ENCODE measurements at regions not wholly inside any gene's neighbourhood (a gene's known extent, or its start where the extent isn't known, plus 50 kb on each side); places are given as distances from the start of the nearest gene placed in this dataset.
A peak's percentile ranks its signal among the peaks of the same experiment; 100 is the strongest.

GRCh38 chr13:82740442-82740841, 1141.8 kb downstream of the SLITRK1 start:
- Histone ChIP-seq H3K9me3 (ENCODE audit: control insufficient read depth, low read length) (peaks cover 18% of the 10 kb centered on the region), H3K36me3 (ENCODE audit: control insufficient read depth, insufficient read depth, low read length, severe bottlenecking) (no peaks in the 10 kb centered on the region), H3K4me3 (ENCODE audit: low read length) (peak overlapping the region; percentile 26), H3K4me1 (ENCODE audit: control insufficient read depth, insufficient read depth, low read length) (peaks cover 18% of the 10 kb centered on the region), H3K9ac (ENCODE audit: low read length) (peak overlapping the region; percentile 56), H3K27me3 (replicated peaks; ENCODE audit: control insufficient read depth, insufficient read depth, low read length) (no peaks in the 10 kb centered on the region)
- no peak for DNase-seq (ENCODE audit: low read depth)

GRCh38 chr13:82739881-82740280, 1142.4 kb downstream of the SLITRK1 start:
- peak overlapping the region; percentile 56 for H3K9ac ChIP-seq (ENCODE audit: low read length)
- DNase-seq (ENCODE audit: low read depth), result peak; percentile 33
- H3K36me3 ChIP-seq (ENCODE audit: control insufficient read depth, insufficient read depth, low read length, severe bottlenecking), result no peaks in the 10 kb centered on the region
- H3K4me3 ChIP-seq (ENCODE audit: low read length), result peak overlapping the region; percentile 26
- H3K4me1 ChIP-seq (ENCODE audit: control insufficient read depth, insufficient read depth, low read length), result peaks cover 18% of the 10 kb centered on the region
- no peaks in the 10 kb centered on the region for H3K27me3 ChIP-seq (replicated peaks; ENCODE audit: control insufficient read depth, insufficient read depth, low read length)
- peaks cover 18% of the 10 kb centered on the region for H3K9me3 ChIP-seq (ENCODE audit: control insufficient read depth, low read length)

- H3K9ac ChIP-seq (ENCODE audit: low read length), result no peak overlapping the region
- no peak overlapping the region for H3K4me3 ChIP-seq (ENCODE audit: low read length)
- no peaks in the 10 kb centered on the region for H3K27me3 ChIP-seq (replicated peaks; ENCODE audit: control insufficient read depth, insufficient read depth, low read length)
- no peaks in the 10 kb centered on the region for H3K9me3 ChIP-seq (ENCODE audit: control insufficient read depth, low read length)
- no peak for DNase-seq (ENCODE audit: low read depth)
- peaks cover 4% of the 10 kb centered on the region for H3K4me1 ChIP-seq (ENCODE audit: control insufficient read depth, insufficient read depth, low read length)
- no peaks in the 10 kb centered on the region for H3K36me3 ChIP-seq (ENCODE audit: control insufficient read depth, insufficient read depth, low read length, severe bottlenecking)
Measured at GRCh38 chr13:82729401-82729800, 1152.9 kb downstream of the SLITRK1 start.

DNA sequence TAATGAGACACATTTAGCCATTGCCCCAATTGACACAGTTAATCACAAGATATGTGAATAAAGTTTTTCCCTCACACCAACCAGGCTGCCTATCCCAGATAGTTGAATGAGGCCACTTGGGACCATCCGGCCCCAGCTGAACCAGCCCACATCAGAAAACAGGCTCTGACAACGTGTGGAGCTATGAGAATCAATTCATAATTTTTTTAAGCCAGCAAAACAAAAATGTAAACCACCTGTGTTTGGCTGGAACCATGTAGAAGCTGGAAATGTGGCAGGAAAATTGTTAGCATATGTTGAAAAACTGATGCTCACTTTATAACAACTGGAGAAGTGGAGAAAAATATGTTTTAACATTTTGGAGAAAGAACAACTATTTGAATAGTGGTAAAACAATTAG, 1161.3 kb downstream of the SLITRK1 start:
- Histone ChIP-seq H3K9ac (ENCODE audit: low read length) (no peak overlapping the region), H3K27me3 (replicated peaks; ENCODE audit: control insufficient read depth, insufficient read depth, low read length) (no peaks in the 10 kb centered on the region), H3K36me3 (ENCODE audit: control insufficient read depth, insufficient read depth, low read length, severe bottlenecking) (no peaks in the 10 kb centered on the region), H3K4me1 (ENCODE audit: control insufficient read depth, insufficient read depth, low read length) (no peaks in the 10 kb centered on the region), H3K4me3 (ENCODE audit: low read length) (no peak overlapping the region), H3K9me3 (ENCODE audit: control insufficient read depth, low read length) (no peaks in the 10 kb centered on the region)
- DNase-seq (ENCODE audit: low read depth), result no peak

GRCh38 chr13:82719987-82720386, 1162.3 kb downstream of the SLITRK1 start:
- H3K9me3 ChIP-seq (ENCODE audit: control insufficient read depth, low read length), result no peaks in the 10 kb centered on the region
- no peak overlapping the region for H3K9ac ChIP-seq (ENCODE audit: low read length)
- H3K4me1 ChIP-seq (ENCODE audit: control insufficient read depth, insufficient read depth, low read length), result no peaks in the 10 kb centered on the region
- H3K27me3 ChIP-seq (replicated peaks; ENCODE audit: control insufficient read depth, insufficient read depth, low read length), result no peaks in the 10 kb centered on the region
- H3K4me3 ChIP-seq (ENCODE audit: low read length), result no peak overlapping the region
- no peak for DNase-seq (ENCODE audit: low read depth)
- no peaks in the 10 kb centered on the region for H3K36me3 ChIP-seq (ENCODE audit: control insufficient read depth, insufficient read depth, low read length, severe bottlenecking)

GRCh38 chr13:82717249-82717648, 1165.0 kb downstream of the SLITRK1 start:
- Histone ChIP-seq H3K36me3 (ENCODE audit: control insufficient read depth, insufficient read depth, low read length, severe bottlenecking) (no peaks in the 10 kb centered on the region), H3K9me3 (ENCODE audit: control insufficient read depth, low read length) (no peaks in the 10 kb centered on the region), H3K9ac (ENCODE audit: low read length) (no peak overlapping the region), H3K4me1 (ENCODE audit: control insufficient read depth, insufficient read depth, low read length) (peaks cover 7% of the 10 kb centered on the region), H3K27me3 (replicated peaks; ENCODE audit: control insufficient read depth, insufficient read depth, low read length) (no peaks in the 10 kb centered on the region), H3K4me3 (ENCODE audit: low read length) (no peak overlapping the region)
- DNase-seq (ENCODE audit: low read depth), result peak; percentile 66

DNA sequence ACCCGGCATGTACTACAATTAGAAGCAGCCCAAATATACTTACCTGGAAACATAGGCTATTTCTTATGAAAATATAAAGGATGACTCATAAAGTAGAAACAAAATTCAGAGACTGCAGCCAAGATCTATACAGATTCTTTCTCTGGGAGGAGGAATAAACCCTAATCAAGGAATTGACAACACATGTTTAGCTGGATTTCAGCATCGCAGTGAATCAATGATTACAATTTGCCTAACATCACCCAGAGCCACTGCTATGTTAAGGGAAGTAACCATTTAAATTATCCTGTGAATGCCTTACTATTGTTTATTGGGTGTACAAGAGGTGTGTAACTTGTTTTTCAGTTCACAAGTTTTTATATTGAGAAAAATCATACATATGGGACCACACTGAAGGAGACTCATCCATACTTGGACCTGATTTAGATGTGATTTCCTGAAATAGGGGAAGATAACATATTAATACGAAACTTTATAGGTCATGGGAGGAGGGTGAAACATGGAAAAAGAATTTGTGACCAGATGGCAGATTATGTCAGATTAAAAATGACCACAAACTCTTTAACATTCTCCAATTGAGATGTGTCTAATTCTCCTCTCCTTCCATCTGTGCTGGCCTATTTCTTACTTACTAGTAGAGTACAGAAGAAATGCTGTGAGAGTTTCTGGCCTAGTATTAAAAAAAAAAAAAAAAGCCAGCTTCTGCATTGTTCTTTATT, 1168.4 kb downstream of the SLITRK1 start:
- peak; percentile 51 for DNase-seq (ENCODE audit: low read depth)
- Histone ChIP-seq H3K27me3 (replicated peaks; ENCODE audit: control insufficient read depth, insufficient read depth, low read length) (no peaks in the 10 kb centered on the region), H3K4me1 (ENCODE audit: control insufficient read depth, insufficient read depth, low read length) (peaks cover 7% of the 10 kb centered on the region), H3K4me3 (ENCODE audit: low read length) (no peak overlapping the region), H3K9me3 (ENCODE audit: control insufficient read depth, low read length) (no peaks in the 10 kb centered on the region), H3K36me3 (ENCODE audit: control insufficient read depth, insufficient read depth, low read length, severe bottlenecking) (no peaks in the 10 kb centered on the region), H3K9ac (ENCODE audit: low read length) (no peak overlapping the region)

DNA sequence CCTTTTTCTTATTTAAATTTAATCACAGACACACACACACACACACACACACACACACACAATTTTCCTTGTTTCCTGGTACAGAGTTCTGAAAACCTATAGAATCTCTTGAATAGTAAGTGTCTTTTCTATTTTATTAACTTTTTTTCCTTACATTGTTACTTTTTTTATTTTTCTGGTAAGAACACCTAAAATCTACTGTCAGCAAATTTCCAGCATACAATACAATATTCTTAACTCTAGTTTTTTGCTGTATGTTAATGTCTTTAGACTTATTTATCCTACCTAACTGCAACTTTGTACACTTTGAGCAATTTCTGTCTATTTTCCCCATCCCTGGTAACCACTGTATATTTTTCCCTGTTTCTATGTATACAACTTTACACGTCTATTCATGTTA, 1179.8 kb downstream of the SLITRK1 start:
- no peaks in the 10 kb centered on the region for H3K27me3 ChIP-seq (replicated peaks; ENCODE audit: control insufficient read depth, insufficient read depth, low read length)
- H3K9ac ChIP-seq (ENCODE audit: low read length), result no peak overlapping the region
- H3K4me3 ChIP-seq (ENCODE audit: low read length), result no peak overlapping the region
- no peaks in the 10 kb centered on the region for H3K36me3 ChIP-seq (ENCODE audit: control insufficient read depth, insufficient read depth, low read length, severe bottlenecking)
- no peaks in the 10 kb centered on the region for H3K4me1 ChIP-seq (ENCODE audit: control insufficient read depth, insufficient read depth, low read length)
- no peaks in the 10 kb centered on the region for H3K9me3 ChIP-seq (ENCODE audit: control insufficient read depth, low read length)
- DNase-seq (ENCODE audit: low read depth), result no peak

GRCh38 chr13:82701020-82701419, 1181.3 kb downstream of the SLITRK1 start:
- H3K4me1 ChIP-seq (ENCODE audit: control insufficient read depth, insufficient read depth, low read length), result no peaks in the 10 kb centered on the region
- H3K9ac ChIP-seq (ENCODE audit: low read length), result no peak overlapping the region
- no peak for DNase-seq (ENCODE audit: low read depth)
- no peak overlapping the region for H3K4me3 ChIP-seq (ENCODE audit: low read length)
- no peaks in the 10 kb centered on the region for H3K27me3 ChIP-seq (replicated peaks; ENCODE audit: control insufficient read depth, insufficient read depth, low read length)
- no peaks in the 10 kb centered on the region for H3K36me3 ChIP-seq (ENCODE audit: control insufficient read depth, insufficient read depth, low read length, severe bottlenecking)
- no peaks in the 10 kb centered on the region for H3K9me3 ChIP-seq (ENCODE audit: control insufficient read depth, low read length)

DNA sequence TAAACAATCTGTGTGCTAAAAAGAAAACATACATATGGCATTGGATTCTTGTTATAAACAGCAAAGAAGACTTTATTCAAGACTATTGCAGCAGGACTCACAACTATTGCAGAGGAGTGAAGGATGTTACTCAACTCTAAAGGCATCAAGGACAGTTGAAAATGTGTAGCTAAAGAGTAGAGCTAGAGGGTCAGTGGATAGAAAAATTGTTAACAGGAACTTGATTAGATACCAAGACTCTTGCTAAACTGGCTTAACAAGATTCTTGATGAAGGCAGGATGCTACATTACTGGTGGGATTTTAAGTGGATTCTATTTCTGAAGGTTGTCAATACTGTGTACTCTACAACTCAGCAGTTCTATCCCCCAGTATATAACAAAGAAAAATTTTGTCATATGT, 1183.3 kb downstream of the SLITRK1 start:
- Histone ChIP-seq H3K4me1 (ENCODE audit: control insufficient read depth, insufficient read depth, low read length) (no peaks in the 10 kb centered on the region), H3K9ac (ENCODE audit: low read length) (no peak overlapping the region), H3K27me3 (replicated peaks; ENCODE audit: control insufficient read depth, insufficient read depth, low read length) (no peaks in the 10 kb centered on the region), H3K4me3 (ENCODE audit: low read length) (no peak overlapping the region), H3K9me3 (ENCODE audit: control insufficient read depth, low read length) (no peaks in the 10 kb centered on the region), H3K36me3 (ENCODE audit: control insufficient read depth, insufficient read depth, low read length, severe bottlenecking) (no peaks in the 10 kb centered on the region)
- DNase-seq (ENCODE audit: low read depth), result no peak

- no peak for DNase-seq (ENCODE audit: low read depth)
- no peak overlapping the region for H3K9ac ChIP-seq (ENCODE audit: low read length)
- H3K27me3 ChIP-seq (replicated peaks; ENCODE audit: control insufficient read depth, insufficient read depth, low read length), result no peaks in the 10 kb centered on the region
- no peaks in the 10 kb centered on the region for H3K4me1 ChIP-seq (ENCODE audit: control insufficient read depth, insufficient read depth, low read length)
- H3K4me3 ChIP-seq (ENCODE audit: low read length), result no peak overlapping the region
- H3K9me3 ChIP-seq (ENCODE audit: control insufficient read depth, low read length), result no peaks in the 10 kb centered on the region
- no peaks in the 10 kb centered on the region for H3K36me3 ChIP-seq (ENCODE audit: control insufficient read depth, insufficient read depth, low read length, severe bottlenecking)
Measured at GRCh38 chr13:82698383-82698782, 1183.9 kb downstream of the SLITRK1 start.

DNA sequence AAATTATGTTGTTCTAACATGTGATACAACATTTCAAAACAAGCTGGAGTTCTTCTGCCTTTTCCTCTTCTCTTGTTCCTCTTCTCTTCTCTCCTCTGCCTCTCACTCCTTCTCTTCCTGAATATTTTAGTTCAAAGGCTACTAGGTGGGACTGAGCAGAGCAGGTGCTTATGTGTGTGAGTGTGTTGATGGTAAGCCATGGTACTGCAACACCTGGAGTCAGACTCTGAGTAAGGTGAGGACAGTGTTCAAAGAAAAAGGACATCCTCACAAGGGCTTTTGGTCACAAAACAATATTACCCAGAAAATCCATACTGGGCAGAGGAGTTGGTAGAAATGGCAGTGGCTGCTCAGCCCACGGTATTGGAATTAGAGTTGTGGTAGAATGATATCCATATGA, 1188.7 kb downstream of the SLITRK1 start:
- H3K9me3 ChIP-seq (ENCODE audit: control insufficient read depth, low read length), result no peaks in the 10 kb centered on the region
- no peak overlapping the region for H3K4me3 ChIP-seq (ENCODE audit: low read length)
- H3K4me1 ChIP-seq (ENCODE audit: control insufficient read depth, insufficient read depth, low read length), result no peaks in the 10 kb centered on the region
- no peaks in the 10 kb centered on the region for H3K27me3 ChIP-seq (replicated peaks; ENCODE audit: control insufficient read depth, insufficient read depth, low read length)
- H3K9ac ChIP-seq (ENCODE audit: low read length), result no peak overlapping the region
- no peaks in the 10 kb centered on the region for H3K36me3 ChIP-seq (ENCODE audit: control insufficient read depth, insufficient read depth, low read length, severe bottlenecking)
- no peak for DNase-seq (ENCODE audit: low read depth)
